Astrocyte (in vitro differentiated cells and primary cell): ENCODE measurements at regions not wholly inside any gene's neighbourhood (a gene's known extent, or its start where the extent isn't known, plus 50 kb on each side); places are given as distances from the start of the nearest gene placed in this dataset.
A peak's percentile ranks its signal among the peaks of the same experiment; 100 is the strongest.

Source experiments
- DNase-seq: peaks from one replicate; pipeline ENCODE4 v3.0.0-alpha.2; 2010; ENCODE audit warnings: low read depth
- FAIRE-seq: peaks from 2 replicates; lab custom pipeline; 2011; peaks lifted over from hg19 to GRCh38; lab: Jason Lieb, UNC
- H2AFZ ChIP-seq: 2 replicates; pipeline ENCODE4 v1.6.0; 2012; ENCODE audit warnings: low read depth, low read length, inconsistent platforms
- H3K27ac ChIP-seq: 2 replicates; pipeline ENCODE4 v1.5.1; 2011; ENCODE audit warnings: low read depth, low read length, inconsistent platforms
- H3K27me3 ChIP-seq: 2 replicates; pipeline ENCODE4 v1.6.0; 2011; ENCODE audit warnings: low read length, inconsistent platforms; ENCODE audit not compliant: insufficient read depth
- H3K36me3 ChIP-seq: 2 replicates; pipeline ENCODE4 v1.5.1; 2011; ENCODE audit warnings: low read length, inconsistent platforms; ENCODE audit not compliant: insufficient read depth
- H3K4me1 ChIP-seq: 2 replicates; pipeline ENCODE4 v1.5.1; 2011; ENCODE audit warnings: low read length, inconsistent platforms; ENCODE audit not compliant: insufficient read depth
- H3K4me2 ChIP-seq: 2 replicates; pipeline ENCODE4 v1.6.0; 2012; ENCODE audit warnings: low read length, inconsistent platforms
- H3K4me3 ChIP-seq: 2 replicates; pipeline ENCODE4 v1.5.1; 2011; ENCODE audit warnings: low read depth, mild to moderate bottlenecking, low read length, inconsistent platforms; ENCODE audit not compliant: insufficient read depth
- H3K79me2 ChIP-seq: 2 replicates; pipeline ENCODE4 v1.6.0; 2012; ENCODE audit warnings: mild to moderate bottlenecking, low read length, inconsistent platforms; ENCODE audit not compliant: insufficient read depth
- H3K9ac ChIP-seq: 2 replicates; pipeline ENCODE4 v1.6.0; 2012; ENCODE audit warnings: mild to moderate bottlenecking, low read length, inconsistent platforms
- H3K9me3 ChIP-seq: 2 replicates; pipeline ENCODE4 v1.5.1; 2012; ENCODE audit warnings: low read depth, mild to moderate bottlenecking, low read length, inconsistent platforms; ENCODE audit not compliant: insufficient read depth
- H4K20me1 ChIP-seq: 2 replicates; pipeline ENCODE4 v1.6.0; 2012; ENCODE audit warnings: low read length, inconsistent platforms; ENCODE audit not compliant: insufficient read depth
- H3K27ac Mint-ChIP-seq: one replicate; pipeline ENCODE4 v1.8.0; 2021; ENCODE audit warnings: mild to moderate bottlenecking, mixed read lengths; ENCODE audit not compliant: unreplicated experiment
- H3K27me3 Mint-ChIP-seq: one replicate; pipeline ENCODE4 v1.8.0; 2021; ENCODE audit warnings: low read depth, mixed read lengths; ENCODE audit not compliant: unreplicated experiment
- H3K36me3 Mint-ChIP-seq: one replicate; pipeline ENCODE4 v1.8.0; 2021; ENCODE audit warnings: low read depth, mixed read lengths; ENCODE audit not compliant: unreplicated experiment
- H3K4me1 Mint-ChIP-seq: one replicate; pipeline ENCODE4 v1.8.0; 2021; ENCODE audit warnings: low read depth, mixed read lengths; ENCODE audit not compliant: unreplicated experiment
- H3K4me3 Mint-ChIP-seq: one replicate; pipeline ENCODE4 v1.8.0; 2021; ENCODE audit warnings: mild to moderate bottlenecking, moderate library complexity, mixed read lengths; ENCODE audit not compliant: unreplicated experiment
- H3K9me3 Mint-ChIP-seq: one replicate; pipeline ENCODE4 v1.8.0; 2021; ENCODE audit warnings: mild to moderate bottlenecking, mixed read lengths; ENCODE audit not compliant: unreplicated experiment
- EZH2 ChIP-seq: IDR thresholded peaks from 2 replicates; pipeline ENCODE4 v1.6.1; 2012; ENCODE audit warnings: mild to moderate bottlenecking, low read length, inconsistent platforms; ENCODE audit not compliant: insufficient read depth
- TF ChIP-seq, protein P1 (sequence below): IDR thresholded peaks from 2 replicates; pipeline ENCODE4 v1.5.1; 2011; ENCODE audit warnings: low read depth, mild to moderate bottlenecking, inconsistent platforms, low read length, moderate library complexity; ENCODE audit not compliant: insufficient read depth

DNA sequence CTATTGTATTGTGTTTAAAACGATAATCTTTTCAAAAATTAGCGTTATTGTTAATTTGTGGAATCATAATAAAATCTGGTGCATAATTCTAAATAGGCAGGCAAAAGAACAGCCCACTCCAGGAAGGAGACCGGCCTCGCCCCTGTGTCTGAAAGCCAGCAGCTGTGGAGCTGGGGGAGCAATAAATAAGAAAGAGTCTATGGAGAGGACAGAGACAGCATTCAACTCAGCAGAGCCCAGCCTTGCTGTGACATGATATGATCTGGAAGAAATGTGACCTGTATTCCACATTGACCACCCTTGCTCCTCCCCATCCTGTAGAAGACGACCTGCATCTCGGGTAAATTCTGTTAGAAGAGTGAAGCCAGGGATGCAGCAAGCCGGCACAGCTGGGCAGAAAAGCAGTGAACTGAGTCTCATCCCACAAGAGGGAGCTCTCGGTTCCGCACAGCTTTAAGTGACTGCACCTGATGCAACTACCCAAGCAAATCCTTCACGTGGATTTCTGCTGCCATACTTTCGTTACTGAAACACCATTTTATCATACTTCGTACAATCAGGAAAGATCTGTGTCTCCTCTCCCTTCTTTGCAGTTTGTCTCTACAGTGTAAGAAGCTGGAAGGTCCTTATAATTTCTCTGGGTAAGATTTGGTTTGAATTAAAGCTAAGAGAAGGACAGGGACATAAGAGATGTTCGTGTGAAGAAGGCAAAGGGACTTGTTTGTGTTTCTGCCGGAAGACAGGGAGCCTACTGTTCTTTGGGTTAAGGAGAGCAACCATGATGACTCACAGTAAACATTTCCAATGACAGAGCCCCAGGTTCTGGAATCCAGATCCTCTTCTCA lies 427.1 kb downstream of the GPAM start:
- Mint-ChIP-seq H3K36me3 (no peaks in the 10 kb centered on the region), H3K9me3 (no peaks in the 10 kb centered on the region), H3K4me1 (no peaks in the 10 kb centered on the region), H3K27ac (peak overlapping the region; percentile 14), H3K4me3 (no peak overlapping the region), H3K27me3 (peaks cover 2% of the 10 kb centered on the region)
- no peaks in the 10 kb centered on the region for H3K36me3 ChIP-seq
- no peaks in the 10 kb centered on the region for H3K9me3 ChIP-seq
- peak overlapping the region; percentile 50 for H3K4me2 ChIP-seq
- H3K27me3 ChIP-seq: no peaks in the 10 kb centered on the region
- H2AFZ ChIP-seq: no peak overlapping the region
- no peaks in the 10 kb centered on the region for H3K4me1 ChIP-seq
- H3K9ac ChIP-seq: no peak overlapping the region
- no peaks in the 10 kb centered on the region for H3K79me2 ChIP-seq
- FAIRE-seq (peak; percentile 70), DNase-seq (no peak)
- TF ChIP-seq, protein P1, sequence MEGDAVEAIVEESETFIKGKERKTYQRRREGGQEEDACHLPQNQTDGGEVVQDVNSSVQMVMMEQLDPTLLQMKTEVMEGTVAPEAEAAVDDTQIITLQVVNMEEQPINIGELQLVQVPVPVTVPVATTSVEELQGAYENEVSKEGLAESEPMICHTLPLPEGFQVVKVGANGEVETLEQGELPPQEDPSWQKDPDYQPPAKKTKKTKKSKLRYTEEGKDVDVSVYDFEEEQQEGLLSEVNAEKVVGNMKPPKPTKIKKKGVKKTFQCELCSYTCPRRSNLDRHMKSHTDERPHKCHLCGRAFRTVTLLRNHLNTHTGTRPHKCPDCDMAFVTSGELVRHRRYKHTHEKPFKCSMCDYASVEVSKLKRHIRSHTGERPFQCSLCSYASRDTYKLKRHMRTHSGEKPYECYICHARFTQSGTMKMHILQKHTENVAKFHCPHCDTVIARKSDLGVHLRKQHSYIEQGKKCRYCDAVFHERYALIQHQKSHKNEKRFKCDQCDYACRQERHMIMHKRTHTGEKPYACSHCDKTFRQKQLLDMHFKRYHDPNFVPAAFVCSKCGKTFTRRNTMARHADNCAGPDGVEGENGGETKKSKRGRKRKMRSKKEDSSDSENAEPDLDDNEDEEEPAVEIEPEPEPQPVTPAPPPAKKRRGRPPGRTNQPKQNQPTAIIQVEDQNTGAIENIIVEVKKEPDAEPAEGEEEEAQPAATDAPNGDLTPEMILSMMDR: peak; percentile 19
- no peak for TF ChIP-seq EZH2
- H3K27ac ChIP-seq: no peak overlapping the region
- no peak overlapping the region for H3K4me3 ChIP-seq
- no peaks in the 10 kb centered on the region for H4K20me1 ChIP-seq

DNA sequence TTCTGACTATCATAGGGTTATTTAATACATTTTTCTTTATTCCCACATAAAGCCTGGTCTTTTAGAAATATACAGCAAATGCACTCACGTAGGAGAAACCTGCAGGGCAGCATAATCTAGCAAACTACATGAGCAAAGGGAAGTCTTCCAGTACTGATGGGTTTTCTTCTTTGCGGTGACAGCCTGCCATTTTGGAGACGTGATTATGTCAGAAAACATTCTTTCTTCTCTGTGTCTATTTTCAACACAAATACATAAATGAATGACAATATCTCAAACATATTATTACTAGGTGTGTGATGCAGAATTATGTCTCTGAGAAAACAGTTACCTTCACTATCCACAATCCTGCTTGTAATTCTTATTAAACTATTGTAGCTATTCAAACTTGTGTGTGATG lies 425.0 kb downstream of the GPAM start:
- DNase-seq (no peak), FAIRE-seq (no peak)
- Mint-ChIP-seq H3K4me3 (no peak overlapping the region), H3K36me3 (no peaks in the 10 kb centered on the region), H3K27me3 (peaks cover 2% of the 10 kb centered on the region), H3K4me1 (no peaks in the 10 kb centered on the region), H3K27ac (no peak overlapping the region), H3K9me3 (no peaks in the 10 kb centered on the region)
- no peaks in the 10 kb centered on the region for H3K36me3 ChIP-seq
- no peak overlapping the region for H3K9ac ChIP-seq
- H4K20me1 ChIP-seq: no peaks in the 10 kb centered on the region
- no peak overlapping the region for H2AFZ ChIP-seq
- H3K4me3 ChIP-seq: no peak overlapping the region
- no peak overlapping the region for H3K27ac ChIP-seq
- no peak for TF ChIP-seq EZH2
- TF ChIP-seq, protein P1: no peak
- H3K27me3 ChIP-seq: no peaks in the 10 kb centered on the region
- H3K79me2 ChIP-seq: no peaks in the 10 kb centered on the region
- H3K4me1 ChIP-seq: no peaks in the 10 kb centered on the region
- no peak overlapping the region for H3K4me2 ChIP-seq
- H3K9me3 ChIP-seq: no peaks in the 10 kb centered on the region

DNA sequence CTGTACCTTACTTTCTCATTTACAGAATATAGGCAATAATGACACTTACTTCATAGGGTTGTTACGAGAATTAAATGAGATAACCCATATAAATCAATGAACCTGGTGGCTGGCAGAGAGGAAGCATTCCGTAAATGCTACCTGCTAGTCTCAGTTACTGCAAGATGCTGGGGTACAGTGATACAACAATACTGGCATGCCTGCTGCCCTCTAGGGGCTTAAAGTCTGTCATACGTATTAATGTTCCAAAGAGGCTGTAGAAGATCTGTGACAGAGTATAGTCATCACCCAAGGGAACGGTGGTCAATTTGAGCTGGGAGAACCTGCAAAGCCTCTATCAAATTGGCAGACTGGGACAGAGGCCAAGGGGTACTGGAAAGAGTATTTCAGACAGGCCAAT lies 421.5 kb downstream of the GPAM start:
- Histone ChIP-seq H3K9me3 (no peaks in the 10 kb centered on the region), H3K36me3 (no peaks in the 10 kb centered on the region), H3K79me2 (no peaks in the 10 kb centered on the region), H3K4me1 (no peaks in the 10 kb centered on the region), H3K4me2 (no peak overlapping the region), H3K9ac (no peak overlapping the region), H4K20me1 (no peaks in the 10 kb centered on the region), H3K27me3 (no peaks in the 10 kb centered on the region), H3K4me3 (no peak overlapping the region), H2AFZ (no peak overlapping the region), H3K27ac (no peak overlapping the region)
- H3K9me3 Mint-ChIP-seq: no peaks in the 10 kb centered on the region
- TF ChIP-seq, protein P1: no peak
- no peak for TF ChIP-seq EZH2
- FAIRE-seq: no peak
- no peak overlapping the region for H3K27ac Mint-ChIP-seq
- H3K4me1 Mint-ChIP-seq: no peaks in the 10 kb centered on the region
- DNase-seq: no peak
- no peak overlapping the region for H3K4me3 Mint-ChIP-seq
- peaks cover 2% of the 10 kb centered on the region for H3K27me3 Mint-ChIP-seq
- no peaks in the 10 kb centered on the region for H3K36me3 Mint-ChIP-seq
